NCI-H1436 (cell line): ENCODE measurements at regions not wholly inside any gene's neighbourhood (a gene's known extent, or its start where the extent isn't known, plus 50 kb on each side); places are given as distances from the start of the nearest gene placed in this dataset.
"Not testable (repeated sequence)": the region's sequence is repeated elsewhere in the genome, so short reads cannot be mapped to it uniquely, and the experiment has no call there.

ENCODE experiments used
- DNase-seq: peaks from one replicate; lab custom pipeline; 2025; lab: John Stamatoyannopoulos, UW

- DNase-seq = no peak
Observed at GRCh38 chrX:121642415-121642814, 595.0 kb downstream of the GLUD2 start.

- DNase-seq = no peak
Observed at GRCh38 chrX:121649417-121649816, 602.0 kb downstream of the GLUD2 start.

GRCh38 chrX:121655276-121655675 is 607.9 kb downstream of the GLUD2 start:
- DNase-seq = no peak

DNA sequence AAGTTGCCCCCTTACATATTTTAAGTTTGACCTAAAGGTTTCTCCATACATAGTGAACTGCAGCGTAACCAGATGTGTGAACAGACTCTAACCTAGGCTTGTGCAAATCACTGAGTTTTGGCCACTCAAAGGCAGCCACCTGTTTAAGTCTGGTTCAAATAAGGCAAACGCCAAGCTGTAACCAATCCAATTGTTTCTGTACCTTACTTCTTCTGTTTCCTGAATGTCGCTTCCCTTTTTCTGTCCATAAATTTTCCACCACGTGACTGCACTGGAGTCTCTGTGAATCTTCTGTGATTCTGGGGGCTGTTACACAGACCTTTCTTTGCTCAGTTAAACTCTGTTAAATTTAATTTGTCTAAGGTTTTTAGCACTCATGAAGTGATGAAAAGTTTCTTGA is 618.8 kb downstream of the GLUD2 start:
- DNase-seq = no peak

GRCh38 chrX:121671649-121672048 is 624.2 kb downstream of the GLUD2 start:
- no peak for DNase-seq

DNA sequence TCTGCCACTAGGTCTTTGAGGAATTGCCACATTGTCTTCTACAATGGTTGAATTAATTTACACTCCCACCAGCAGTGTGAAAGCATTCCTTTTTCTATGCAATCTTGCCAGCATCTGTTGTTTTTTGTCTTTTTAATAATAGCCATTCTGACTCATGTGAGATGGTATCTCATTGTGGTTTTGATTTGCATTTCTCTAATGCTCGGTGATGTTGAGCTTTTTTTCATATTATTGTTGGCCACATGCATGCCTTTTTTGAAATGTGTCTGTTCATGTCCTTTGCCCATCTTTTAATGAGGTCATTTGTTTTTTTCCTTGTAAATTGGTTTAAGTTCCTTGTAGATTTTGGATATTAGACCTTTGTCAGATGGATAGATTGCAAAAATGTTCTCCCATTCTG is 661.8 kb downstream of the GLUD2 start:
- not testable (repeated sequence) for DNase-seq

GRCh38 chrX:121733514-121733913 is 686.1 kb downstream of the GLUD2 start:
- no peak for DNase-seq

DNA sequence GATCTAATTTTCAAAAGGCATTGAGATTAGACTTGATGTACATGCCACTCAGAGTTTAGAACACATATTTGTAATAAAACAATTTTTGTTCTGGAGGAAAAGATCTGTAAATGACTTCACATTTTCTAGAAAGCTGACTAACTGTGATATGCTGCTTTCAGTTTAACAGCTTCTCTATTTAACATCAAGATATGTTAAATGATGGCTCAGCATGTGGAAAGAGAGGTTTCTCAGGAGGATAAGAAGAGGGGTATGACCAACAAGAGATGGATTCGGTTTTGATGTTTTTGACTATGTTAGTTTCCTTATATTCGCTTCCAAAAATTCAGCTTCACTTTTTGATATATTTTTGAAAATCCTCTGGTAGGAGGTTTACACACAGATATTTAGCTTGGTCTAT is 698.7 kb downstream of the GLUD2 start:
- DNase-seq = no peak

DNA sequence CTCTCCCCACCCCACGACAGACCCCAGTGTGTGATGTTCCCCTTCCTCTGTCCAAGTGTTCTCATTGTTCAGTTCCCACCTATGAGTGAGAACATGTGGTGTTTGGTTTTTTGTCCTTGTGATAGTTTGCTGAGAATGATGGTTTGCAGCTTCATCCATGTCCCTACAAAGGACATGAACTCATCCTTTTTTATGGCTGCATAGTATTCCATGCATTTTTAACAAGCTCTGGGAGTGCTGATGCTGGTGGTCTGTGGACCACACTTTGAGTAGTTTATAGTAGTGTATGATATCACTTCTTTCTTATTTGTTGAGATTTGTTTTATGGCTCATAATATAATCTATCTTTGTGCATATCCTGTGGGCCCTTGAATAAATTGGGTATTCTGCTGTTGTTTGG is 706.2 kb downstream of the GLUD2 start:
- not testable (repeated sequence) for DNase-seq

- DNase-seq = no peak
Observed at GRCh38 chrX:121754301-121754700, 706.9 kb downstream of the GLUD2 start.

GRCh38 chrX:121755541-121755940 is 708.1 kb downstream of the GLUD2 start:
- no peak for DNase-seq

DNA sequence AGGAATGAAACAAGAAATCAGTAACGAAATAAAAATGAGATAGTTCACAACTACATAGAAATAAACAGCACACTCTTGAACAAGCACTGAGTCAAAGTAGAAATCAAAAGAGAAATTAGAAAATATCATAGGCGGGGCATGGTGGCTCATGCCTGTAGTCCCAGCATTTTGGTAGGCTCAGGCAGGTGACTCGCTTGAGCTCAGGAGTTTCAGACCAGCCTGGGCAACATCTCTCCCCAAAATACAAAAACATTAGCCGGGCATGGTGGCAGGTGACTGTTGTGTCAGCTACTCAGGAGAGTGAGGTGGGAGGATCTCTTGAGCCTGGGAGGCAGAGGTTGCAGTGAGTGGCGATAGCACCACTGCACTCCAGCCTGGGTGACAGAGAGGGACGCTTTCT is 714.4 kb downstream of the GLUD2 start:
- no peak for DNase-seq

DNA sequence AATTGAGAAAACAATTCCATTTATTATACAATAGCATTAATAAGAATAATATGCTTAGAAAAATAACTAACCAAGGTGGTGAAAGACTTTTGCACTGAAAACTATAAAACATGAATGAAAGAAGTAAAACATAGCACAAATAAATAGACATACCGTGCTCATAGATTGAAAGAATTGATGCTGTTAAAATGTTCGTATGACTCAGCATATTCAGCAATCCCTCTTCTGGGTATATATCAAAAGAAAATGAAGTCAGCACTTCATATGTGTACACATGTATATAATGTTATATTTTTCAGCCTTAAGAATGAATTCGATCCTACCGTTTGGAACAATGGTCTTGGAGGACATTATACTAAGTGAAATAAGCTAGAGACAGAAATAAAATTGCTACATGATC is 716.3 kb downstream of the GLUD2 start:
- DNase-seq = no peak

DNA sequence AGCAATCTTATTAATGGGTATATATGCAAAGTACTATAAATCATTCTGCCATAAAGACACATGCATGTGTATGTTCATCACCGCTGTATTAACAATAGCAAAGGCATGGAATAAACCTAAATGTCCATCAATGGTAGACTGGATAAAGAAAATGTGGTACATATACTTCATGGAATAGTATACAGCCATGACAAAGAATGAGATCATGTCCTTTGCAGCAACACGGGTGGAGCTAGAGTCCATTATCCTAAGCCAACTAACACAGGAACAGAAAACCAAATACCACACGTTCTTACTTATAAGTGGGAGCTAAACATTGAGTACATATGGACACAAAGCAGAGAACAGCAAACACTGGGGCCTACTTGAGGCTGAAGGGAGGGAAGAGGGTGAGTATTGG is 720.8 kb downstream of the GLUD2 start:
- DNase-seq = not testable (repeated sequence)

GRCh38 chrX:121781991-121782390 is 734.6 kb downstream of the GLUD2 start:
- no peak for DNase-seq

- DNase-seq = no peak
Observed at GRCh38 chrX:121782544-121782943, 735.1 kb downstream of the GLUD2 start.

- DNase-seq = no peak
Observed at GRCh38 chrX:121782976-121783375, 735.6 kb downstream of the GLUD2 start.

GRCh38 chrX:121802881-121803412 is 755.5 kb downstream of the GLUD2 start:
- no peak for DNase-seq

- no peak for DNase-seq
Observed at GRCh38 chrX:121823406-121823805, 776.0 kb downstream of the GLUD2 start.

DNA sequence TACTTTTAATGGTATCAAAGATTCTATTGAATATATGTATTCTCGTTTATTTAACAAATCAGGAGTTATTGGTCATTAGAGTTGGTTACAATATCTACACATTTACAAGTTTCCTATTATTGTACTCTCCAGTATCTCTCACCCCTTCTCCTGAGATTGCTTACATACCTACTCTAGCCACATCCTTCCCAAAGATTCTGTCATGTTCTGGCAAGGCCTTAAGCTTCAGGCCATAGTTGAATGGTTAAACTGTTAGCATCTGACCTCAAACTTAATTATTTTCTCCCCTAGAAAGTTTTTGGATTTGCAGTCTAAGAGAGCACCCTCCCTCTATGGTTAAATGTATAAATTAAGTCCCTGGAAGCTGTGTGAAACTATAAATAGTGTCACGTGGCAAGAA is 784.2 kb downstream of the GLUD2 start:
- DNase-seq = no peak

GRCh38 chrX:121832446-121832845 is 785.0 kb downstream of the GLUD2 start:
- no peak for DNase-seq

DNA sequence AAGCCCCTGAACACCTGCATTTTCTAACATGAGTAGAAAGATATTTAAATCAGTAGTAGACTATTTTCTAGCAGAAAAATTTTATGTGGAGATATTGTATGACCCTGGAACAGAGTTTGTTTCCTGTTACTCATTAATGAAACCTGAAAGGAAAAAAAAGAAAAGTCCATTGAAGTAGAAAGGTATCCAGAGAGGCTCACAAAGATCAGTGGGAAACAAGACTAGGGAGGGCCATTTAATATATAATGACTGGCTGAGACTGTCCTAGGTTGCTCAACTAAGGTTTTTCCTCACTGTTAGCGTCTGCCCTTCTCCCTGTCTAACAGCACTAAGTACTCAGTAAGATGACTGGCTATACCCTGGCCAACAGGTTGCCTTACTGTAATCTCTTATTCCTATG is 788.6 kb downstream of the GLUD2 start:
- no peak for DNase-seq

- no peak for DNase-seq
Observed at GRCh38 chrX:121851033-121851432, 803.6 kb downstream of the GLUD2 start.

- DNase-seq = no peak
Observed at GRCh38 chrX:121853762-121854613, 806.6 kb downstream of the GLUD2 start.
